ENCODE measurements at regions not wholly inside any gene's neighbourhood (a gene's known extent, or its start where the extent isn't known, plus 50 kb on each side); places are given as distances from the start of the nearest gene placed in this dataset.

DNA sequence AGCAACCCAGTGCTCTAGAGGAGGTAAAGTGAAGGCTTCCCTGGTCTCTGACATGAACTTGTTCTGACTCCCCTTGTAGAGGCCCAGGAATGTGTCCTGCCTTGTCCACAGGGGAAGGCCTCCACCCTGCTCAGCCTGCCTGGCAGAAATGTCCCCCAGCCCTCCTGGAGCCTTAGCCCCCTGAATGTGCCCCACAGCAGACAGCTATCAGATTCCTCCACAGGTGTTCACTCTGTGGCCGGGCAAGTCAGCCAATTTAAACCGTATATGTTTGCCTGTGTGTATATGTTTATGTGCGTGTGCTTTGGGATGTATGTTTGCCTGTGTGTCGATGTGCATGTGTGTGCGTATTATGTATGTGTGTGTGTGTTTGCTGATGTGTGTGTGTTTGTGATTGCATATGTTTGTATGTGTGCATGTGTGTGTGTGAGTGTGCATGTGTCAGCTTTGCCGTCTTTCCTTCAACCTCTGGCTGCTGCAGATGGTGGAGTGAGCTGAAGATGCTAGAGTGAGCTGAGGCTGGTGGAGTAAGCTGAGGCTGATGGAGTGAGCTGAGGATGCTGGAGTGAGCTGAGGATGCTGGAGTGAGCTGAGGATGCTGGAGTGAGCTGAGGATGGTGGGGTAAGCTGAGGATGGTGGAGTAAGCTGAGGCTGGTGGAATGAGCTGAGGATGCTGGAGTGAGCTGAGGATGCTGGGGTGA lies 68.9 kb upstream of the ANTXRL start:
- Histone ChIP-seq H3K4me3 (ENCODE audit: extremely low read depth in 1 of 4, insufficient read depth in 2 of 4, low read depth in 3 of 4, low read length in 4 of 4) (no peak overlapping the region), H3K23ac (ENCODE audit: insufficient read length) (no peak overlapping the region), H3K27ac (ENCODE audit: low read depth, low read length) (no peak overlapping the region), H2BK5ac (ENCODE audit: low read depth, low read length) (peak overlapping the region; percentile 9; the same call in 1 of the 2 replicates), H2BK120ac (replicated peaks; ENCODE audit: low read depth, low read length) (no peak overlapping the region), H4K5ac (ENCODE audit: insufficient read length, low read depth, low read length) (no peak overlapping the region), H3K9ac (replicated peaks in 1 of 4; ENCODE audit: extremely low read depth in 1 of 4, low read depth in 3 of 4, low read length in 3 of 4) (no peak overlapping the region), H3K4me1 (replicated peaks in 1 of 4; ENCODE audit: control insufficient read depth in 3 of 4, insufficient read depth in 4 of 4, low read length in 3 of 4) (no peaks in the 10 kb centered on the region; a peak in 1 of 7 replicates), H4K91ac (replicated peaks; ENCODE audit: insufficient read length, low read length) (no peak overlapping the region), H2AK5ac (ENCODE audit: low read depth, low read length) (peak overlapping the region; percentile 77; the same call in 1 of the 2 replicates), H2AFZ (ENCODE audit: low read length) (no peak overlapping the region), H3K9me3 (ENCODE audit: insufficient read depth in 2 of 2, low read depth in 1 of 2, low read length in 1 of 2) (peaks cover 0 to under 1% of the 10 kb centered on the region in 2 experiments; a peak in 1 of 4 replicates), H3K79me1 (ENCODE audit: low read depth, low read length) (no peaks in the 10 kb centered on the region), H3K36me3 (ENCODE audit: control insufficient read depth in 2 of 4, insufficient read depth in 4 of 4, low read length in 3 of 4) (no peaks in the 10 kb centered on the region), H3K4me2 (ENCODE audit: insufficient read depth in 1 of 2, low read depth in 2 of 2, low read length in 2 of 2) (no peak overlapping the region), H2BK20ac (ENCODE audit: low read length) (no peak overlapping the region), H4K20me1 (replicated peaks in 1 of 2; ENCODE audit: control insufficient read depth in 1 of 2, insufficient read depth in 2 of 2, low read length in 2 of 2) (no peaks in the 10 kb centered on the region), H4K8ac (ENCODE audit: extremely low read depth, insufficient read depth, low read length) (no peak overlapping the region), H2BK12ac (ENCODE audit: low read depth, low read length) (peak overlapping the region; percentile 6; the same call in 1 of the 2 replicates), H3K4ac (replicated peaks; ENCODE audit: insufficient read length, low read depth, low read length) (no peak overlapping the region), H3K18ac (ENCODE audit: extremely low read depth, low read length) (no peak overlapping the region), H3K56ac (replicated peaks; ENCODE audit: insufficient read length, low read depth, low read length) (no peak overlapping the region), H3K79me2 (ENCODE audit: control insufficient read depth in 1 of 2, insufficient read depth in 2 of 2, low read length in 2 of 2) (no peaks in the 10 kb centered on the region), H3K27me3 (replicated peaks in 1 of 4; ENCODE audit: control insufficient read depth in 3 of 4, extremely low read depth in 1 of 4, insufficient read depth in 3 of 4, low read length in 3 of 4) (no peaks in the 10 kb centered on the region), H2BK15ac (ENCODE audit: low read length) (peak overlapping the region; percentile 53), H3K14ac (ENCODE audit: insufficient read length) (no peak overlapping the region), H3K23me2 (ENCODE audit: low read depth, low read length) (peaks cover 5% of the 10 kb centered on the region; the same call in 1 of the 2 replicates)
- DNase-seq (ENCODE audit: low read depth in 1 of 2, low spot score in 2 of 2) (no peak), FAIRE-seq (no peak)
- 93% methylated on average over 6 of the region's 6 CpGs; no CpG with 5 or more reads in 1 of the 2 experiments for WGBS, 2 experiments (ENCODE audit: extremely low coverage in 1 of 2, insufficient coverage in 1 of 2, insufficient read length in 1 of 2, insufficient replicate concordance in 2 of 2, low coverage in 1 of 2, low lambda C conversion rate in 2 of 2, missing lambda C conversion rate in 1 of 2)
- POLR2A ChIA-PET (ENCODE audit: partially characterized antibody), result no interaction called here
- CTCF ChIA-PET (ENCODE audit: partially characterized antibody), result interaction anchor here (1.1 to 6.0 kb wide), 2 partner anchors 10 to 36 kb away, joined by 3 to 73 read pairs; no protein-coding TSS in a partner anchor
- TF ChIP-seq RFX5 (IDR thresholded peaks at IDR 0.05; ENCODE audit: borderline replicate concordance, low read depth, low read length), result no peak
- TF ChIP-seq SIX5 (IDR thresholded peaks at IDR 0.05; ENCODE audit: low read depth, low read length), result no peak
- TF ChIP-seq SP2 (IDR thresholded peaks at IDR 0.05; ENCODE audit: low read length), result no peak
